OCI-LY3 (cell line): ENCODE measurements at regions not wholly inside any gene's neighbourhood (a gene's known extent, or its start where the extent isn't known, plus 50 kb on each side); places are given as distances from the start of the nearest gene placed in this dataset.

ENCODE experiments used
- H2AFZ ChIP-seq: fragments of 200-600, 300-600 bp; shearing (Covaris generic); 2 replicates; pipeline ENCODE4 v1.6.0; 2014; ENCODE audit warnings: antibody characterized with exemption, low read depth, low read length
- H3K27ac ChIP-seq: fragments of 200-600, 300-600 bp; sonication (generic); 2 replicates; pipeline ENCODE4 v1.5.1; 2014; ENCODE audit warnings: mild to moderate bottlenecking, low read length, moderate library complexity, mixed read lengths
- H3K27me3 ChIP-seq: fragments of 200-600, 300-600 bp; sonication (generic); 2 replicates; pipeline ENCODE4 v1.6.1; 2014; ENCODE audit warnings: low read depth, low read length, mixed read lengths
- H3K36me3 ChIP-seq: fragments of 200-600, 300-600 bp; sonication (generic); replicated peaks from 2 replicates; pipeline ENCODE3; 2014; ENCODE audit warnings: low read depth, low read length, mixed read lengths
- H3K4me1 ChIP-seq: fragments of 300-600, 200-600 bp; sonication (generic); 2 replicates; pipeline ENCODE4 v1.6.1; 2014; ENCODE audit warnings: low read length, mixed read lengths
- H3K4me2 ChIP-seq: fragments of 200-600, 300-600 bp; sonication (generic); 2 replicates; pipeline ENCODE4 v1.6.1; 2014; ENCODE audit warnings: low read length, mixed read lengths
- H3K4me3 ChIP-seq: fragments of 300-600, 200-600 bp; sonication (generic); 2 replicates; pipeline ENCODE4 v1.5.1; 2014; ENCODE audit warnings: antibody characterized with exemption, mild to moderate bottlenecking, low read length, moderate library complexity
- H3K79me2 ChIP-seq: fragments of 300-600, 200-600 bp; shearing (Covaris generic); 2 replicates; pipeline ENCODE4 v1.6.1; 2014; ENCODE audit warnings: mild to moderate bottlenecking, low read length, mixed read lengths
- H3K9ac ChIP-seq: fragments of 300-600, 200-600 bp; shearing (Covaris generic); 2 replicates; pipeline ENCODE4 v1.6.0; 2014; ENCODE audit warnings: mild to moderate bottlenecking, low read length, moderate library complexity
- H3K9me3 ChIP-seq: fragments of 200-600, 300-600 bp; shearing (Covaris generic); 2 replicates; pipeline ENCODE4 v1.6.1; 2014; ENCODE audit warnings: low read length, mixed read lengths; ENCODE audit not compliant: insufficient read depth
- H4K20me1 ChIP-seq: fragments of 200-600, 300-600 bp; sonication (generic); 2 replicates; pipeline ENCODE4 v1.6.1; 2016; ENCODE audit warnings: low read length, mixed read lengths; ENCODE audit not compliant: insufficient read depth
- EZH2phosphoT487 ChIP-seq: fragments of 200-600 bp; shearing (Covaris generic); IDR thresholded peaks from 2 replicates; pipeline ENCODE4 v1.6.1; 2018; ENCODE audit warnings: antibody characterized with exemption, mixed run types, low read depth
- TF ChIP-seq, protein P1 (sequence below): fragments of 200-600, 300-600 bp; sonication (generic); IDR thresholded peaks from 2 replicates; pipeline ENCODE4 v1.5.1; 2014; ENCODE audit warnings: antibody characterized with exemption, low read length, low read depth

DNA sequence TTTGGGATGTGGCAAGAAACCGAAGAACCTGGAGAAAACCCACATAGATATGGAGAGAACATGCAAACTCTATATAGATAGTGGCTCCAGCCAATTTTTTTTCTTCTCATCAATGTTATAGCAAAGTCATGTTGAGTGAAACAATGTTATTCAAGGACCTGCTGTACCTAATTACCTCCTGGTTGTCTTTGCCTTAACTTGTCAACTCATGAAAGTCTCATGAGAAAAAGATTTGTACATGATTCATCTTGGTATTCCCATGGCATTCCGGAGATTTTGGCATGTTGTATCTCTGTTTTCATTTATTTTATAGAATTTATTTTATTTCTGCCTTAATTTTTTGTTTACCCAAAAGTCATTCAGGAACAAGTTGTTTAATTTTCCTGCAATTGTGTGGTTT, 303.8 kb upstream of the CDIN1 start:
- Histone ChIP-seq H3K79me2 (no peaks in the 10 kb centered on the region), H2AFZ (no peak overlapping the region), H3K27ac (no peak overlapping the region), H3K9me3 (peaks cover 6% of the 10 kb centered on the region; the same call in 1 of the 2 replicates), H3K4me2 (no peak overlapping the region), H3K27me3 (peaks cover 7% of the 10 kb centered on the region; the same call in 1 of the 2 replicates), H3K9ac (no peak overlapping the region), H3K4me3 (no peak overlapping the region), H3K4me1 (no peaks in the 10 kb centered on the region), H3K36me3 (no peaks in the 10 kb centered on the region), H4K20me1 (no peaks in the 10 kb centered on the region)
- TF ChIP-seq, protein P1, sequence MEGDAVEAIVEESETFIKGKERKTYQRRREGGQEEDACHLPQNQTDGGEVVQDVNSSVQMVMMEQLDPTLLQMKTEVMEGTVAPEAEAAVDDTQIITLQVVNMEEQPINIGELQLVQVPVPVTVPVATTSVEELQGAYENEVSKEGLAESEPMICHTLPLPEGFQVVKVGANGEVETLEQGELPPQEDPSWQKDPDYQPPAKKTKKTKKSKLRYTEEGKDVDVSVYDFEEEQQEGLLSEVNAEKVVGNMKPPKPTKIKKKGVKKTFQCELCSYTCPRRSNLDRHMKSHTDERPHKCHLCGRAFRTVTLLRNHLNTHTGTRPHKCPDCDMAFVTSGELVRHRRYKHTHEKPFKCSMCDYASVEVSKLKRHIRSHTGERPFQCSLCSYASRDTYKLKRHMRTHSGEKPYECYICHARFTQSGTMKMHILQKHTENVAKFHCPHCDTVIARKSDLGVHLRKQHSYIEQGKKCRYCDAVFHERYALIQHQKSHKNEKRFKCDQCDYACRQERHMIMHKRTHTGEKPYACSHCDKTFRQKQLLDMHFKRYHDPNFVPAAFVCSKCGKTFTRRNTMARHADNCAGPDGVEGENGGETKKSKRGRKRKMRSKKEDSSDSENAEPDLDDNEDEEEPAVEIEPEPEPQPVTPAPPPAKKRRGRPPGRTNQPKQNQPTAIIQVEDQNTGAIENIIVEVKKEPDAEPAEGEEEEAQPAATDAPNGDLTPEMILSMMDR: no peak
- TF ChIP-seq EZH2phosphoT487: no peak

DNA sequence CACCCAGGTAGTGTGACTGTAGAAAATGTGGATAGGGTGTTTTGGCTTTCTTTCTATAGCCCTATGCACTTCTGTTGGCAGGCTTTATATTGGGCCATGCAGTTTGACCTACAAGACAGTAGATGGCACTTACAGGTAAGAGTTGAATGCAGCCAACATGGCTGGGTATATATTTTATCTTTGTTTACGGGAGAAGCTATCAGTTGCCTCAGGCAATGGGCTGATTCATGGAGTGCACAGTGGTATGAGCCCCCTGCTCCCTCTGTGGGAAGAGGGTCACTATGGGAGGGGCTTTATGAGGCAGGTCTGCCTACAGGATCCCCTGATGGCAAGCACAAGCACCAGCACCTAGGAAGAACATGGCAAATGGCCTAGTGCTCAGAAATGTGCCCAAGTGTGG, 301.2 kb upstream of the CDIN1 start:
- no peaks in the 10 kb centered on the region for H4K20me1 ChIP-seq
- no peaks in the 10 kb centered on the region for H3K27me3 ChIP-seq
- no peaks in the 10 kb centered on the region for H3K4me1 ChIP-seq
- no peak overlapping the region for H3K4me2 ChIP-seq
- H3K79me2 ChIP-seq: no peaks in the 10 kb centered on the region
- TF ChIP-seq, protein P1: peak; percentile 13; the same call in 1 of the 2 replicates
- no peak for TF ChIP-seq EZH2phosphoT487
- no peaks in the 10 kb centered on the region for H3K36me3 ChIP-seq
- H3K27ac ChIP-seq: no peak overlapping the region
- peaks cover 6% of the 10 kb centered on the region; the same call in 1 of the 2 replicates for H3K9me3 ChIP-seq
- no peak overlapping the region for H3K4me3 ChIP-seq
- H2AFZ ChIP-seq: no peak overlapping the region
- H3K9ac ChIP-seq: no peak overlapping the region

DNA sequence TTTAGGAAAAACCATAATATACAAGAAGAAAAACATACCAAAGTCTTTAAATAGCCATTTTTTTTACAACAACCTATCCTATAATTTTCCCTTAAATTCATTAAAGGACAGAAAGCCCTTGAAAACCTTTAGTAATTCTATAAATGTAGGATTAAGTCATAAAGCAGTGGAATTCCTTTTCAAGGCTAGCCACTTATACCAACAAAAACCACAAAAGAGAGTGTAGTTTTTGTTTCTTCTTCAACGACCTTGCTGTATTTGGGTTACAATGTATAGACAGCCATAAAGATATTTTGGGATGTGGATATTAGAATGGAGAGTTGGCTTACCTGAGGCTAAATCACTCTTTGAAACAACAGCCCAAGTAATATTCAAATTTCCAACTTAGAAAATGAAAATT, 296.6 kb upstream of the CDIN1 start:
- H3K9me3 ChIP-seq: peaks cover 6% of the 10 kb centered on the region; the same call in 1 of the 2 replicates
- no peak overlapping the region for H3K27ac ChIP-seq
- no peak overlapping the region for H2AFZ ChIP-seq
- no peaks in the 10 kb centered on the region for H3K36me3 ChIP-seq
- no peaks in the 10 kb centered on the region for H3K4me1 ChIP-seq
- no peak overlapping the region for H3K4me2 ChIP-seq
- H3K27me3 ChIP-seq: no peaks in the 10 kb centered on the region
- TF ChIP-seq EZH2phosphoT487: no peak
- TF ChIP-seq, protein P1: no peak
- H3K9ac ChIP-seq: no peak overlapping the region
- H4K20me1 ChIP-seq: no peaks in the 10 kb centered on the region
- H3K4me3 ChIP-seq: no peak overlapping the region
- H3K79me2 ChIP-seq: no peaks in the 10 kb centered on the region

DNA sequence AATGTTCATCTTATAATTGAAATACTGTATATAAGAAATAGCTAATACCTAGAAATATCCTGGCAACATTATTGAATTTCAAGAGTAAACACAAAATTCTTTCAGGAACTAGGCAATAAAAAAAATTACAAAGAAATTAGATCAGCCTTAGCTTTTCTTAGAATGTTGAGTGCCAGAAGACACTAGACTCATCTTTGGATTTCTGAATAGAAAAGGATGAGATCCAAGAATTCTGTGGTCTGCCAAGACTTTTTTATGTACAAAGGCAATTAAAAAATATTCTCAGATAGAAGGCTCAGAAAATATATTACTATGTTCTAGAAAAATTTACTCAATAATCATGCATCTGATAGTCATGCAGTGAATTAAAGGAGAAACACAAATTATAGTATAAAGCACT, 294.5 kb upstream of the CDIN1 start:
- TF ChIP-seq EZH2phosphoT487: no peak
- TF ChIP-seq, protein P1: no peak
- no peak overlapping the region for H3K4me2 ChIP-seq
- peaks cover 4% of the 10 kb centered on the region; the same call in 1 of the 2 replicates for H3K9me3 ChIP-seq
- H3K36me3 ChIP-seq: no peaks in the 10 kb centered on the region
- H3K4me3 ChIP-seq: no peak overlapping the region
- H3K79me2 ChIP-seq: no peaks in the 10 kb centered on the region
- H3K9ac ChIP-seq: no peak overlapping the region
- H2AFZ ChIP-seq: no peak overlapping the region
- H4K20me1 ChIP-seq: no peaks in the 10 kb centered on the region
- H3K27ac ChIP-seq: no peak overlapping the region
- no peaks in the 10 kb centered on the region for H3K4me1 ChIP-seq
- no peaks in the 10 kb centered on the region for H3K27me3 ChIP-seq
